ENCODE measurements at regions not wholly inside any gene's neighbourhood (a gene's known extent, or its start where the extent isn't known, plus 50 kb on each side); places are given as distances from the start of the nearest gene placed in this dataset.

- Histone ChIP-seq H3K27me3 (ENCODE audit: control insufficient read depth in 2 of 2, insufficient read depth in 2 of 2, low read length in 2 of 2) (no peaks in the 10 kb centered on the region), H3K9me1 (replicated peaks; ENCODE audit: control insufficient read depth, extremely low read depth, insufficient read depth, low read length) (no peaks in the 10 kb centered on the region), H3K79me2 (ENCODE audit: control insufficient read depth, insufficient read depth, low read length) (no peaks in the 10 kb centered on the region), H3K9me3 (replicated peaks; ENCODE audit: control insufficient read depth, insufficient read depth, low read length) (no peaks in the 10 kb centered on the region), H3K4me1 (ENCODE audit: control insufficient read depth, extremely low read depth, insufficient read depth, low read length) (no peaks in the 10 kb centered on the region), H3K4me2 (ENCODE audit: insufficient read depth, low read length) (no peak overlapping the region), H3K27ac (ENCODE audit: insufficient read depth, low read depth, low read length) (no peak overlapping the region), H2AFZ (ENCODE audit: low read depth, low read length) (no peak overlapping the region), H3K36me3 (ENCODE audit: control insufficient read depth in 2 of 2, extremely low read depth in 1 of 2, insufficient read depth in 2 of 2, low read length in 2 of 2) (no peaks in the 10 kb centered on the region), H3K9ac (replicated peaks; ENCODE audit: extremely low read depth, insufficient read depth, low read length) (no peak overlapping the region), H3K4me3 (replicated peaks in 1 of 3; ENCODE audit: insufficient read depth in 1 of 3, low read depth in 1 of 3, low read length in 3 of 3) (no peak overlapping the region), H4K20me1 (replicated peaks; ENCODE audit: control insufficient read depth, extremely low read depth, insufficient read depth, low read length) (no peaks in the 10 kb centered on the region)
- BruUV-seq (replicated peaks) = no TSS peak
- dilution Hi-C loops (cut with MboI; ENCODE audit: extremely low pct_ligation_motif_present, low sequenced_read_pairs) = no loop called here
- intact Hi-C loops (cut with micrococcal nuclease) = no loop called here
- ChIA-PET CTCF (no interaction called here), POLR2A (no interaction called here)
- FAIRE-seq = no peak
- TF ChIP-seq JUN (IDR thresholded peaks at IDR 0.05; ENCODE audit: borderline replicate concordance, insufficient read depth, insufficient read length, low read depth) (no peak), MYC (IDR thresholded peaks at IDR 0.05; ENCODE audit: low read depth, low read length) (no peak), POLR2AphosphoS5 (IDR thresholded peaks at IDR 0.05; ENCODE audit: insufficient read depth, low read depth, low read length) (no peak), GATA2 (IDR thresholded peaks at IDR 0.05; ENCODE audit: insufficient read depth, insufficient read length, low read depth, low read length) (no peak), POLR2A (IDR thresholded peaks at IDR 0.05; ENCODE audit: low read depth, low read length) (no peak), EZH2 (IDR thresholded peaks at IDR 0.05; ENCODE audit: borderline replicate concordance, low read depth, low read length, severe bottlenecking) (no peak), FOS (IDR thresholded peaks at IDR 0.05; ENCODE audit: borderline replicate concordance, insufficient read depth, low read length) (no peak)
- TF ChIP-seq, protein P1, sequence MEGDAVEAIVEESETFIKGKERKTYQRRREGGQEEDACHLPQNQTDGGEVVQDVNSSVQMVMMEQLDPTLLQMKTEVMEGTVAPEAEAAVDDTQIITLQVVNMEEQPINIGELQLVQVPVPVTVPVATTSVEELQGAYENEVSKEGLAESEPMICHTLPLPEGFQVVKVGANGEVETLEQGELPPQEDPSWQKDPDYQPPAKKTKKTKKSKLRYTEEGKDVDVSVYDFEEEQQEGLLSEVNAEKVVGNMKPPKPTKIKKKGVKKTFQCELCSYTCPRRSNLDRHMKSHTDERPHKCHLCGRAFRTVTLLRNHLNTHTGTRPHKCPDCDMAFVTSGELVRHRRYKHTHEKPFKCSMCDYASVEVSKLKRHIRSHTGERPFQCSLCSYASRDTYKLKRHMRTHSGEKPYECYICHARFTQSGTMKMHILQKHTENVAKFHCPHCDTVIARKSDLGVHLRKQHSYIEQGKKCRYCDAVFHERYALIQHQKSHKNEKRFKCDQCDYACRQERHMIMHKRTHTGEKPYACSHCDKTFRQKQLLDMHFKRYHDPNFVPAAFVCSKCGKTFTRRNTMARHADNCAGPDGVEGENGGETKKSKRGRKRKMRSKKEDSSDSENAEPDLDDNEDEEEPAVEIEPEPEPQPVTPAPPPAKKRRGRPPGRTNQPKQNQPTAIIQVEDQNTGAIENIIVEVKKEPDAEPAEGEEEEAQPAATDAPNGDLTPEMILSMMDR (IDR thresholded peaks at IDR 0.05; ENCODE audit: extremely low read depth in 1 of 2, insufficient read depth in 1 of 2, low read depth in 1 of 2, low read length in 2 of 2) = no peak
- TF ChIP-seq, protein P2, sequence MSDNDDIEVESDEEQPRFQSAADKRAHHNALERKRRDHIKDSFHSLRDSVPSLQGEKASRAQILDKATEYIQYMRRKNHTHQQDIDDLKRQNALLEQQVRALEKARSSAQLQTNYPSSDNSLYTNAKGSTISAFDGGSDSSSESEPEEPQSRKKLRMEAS (IDR thresholded peaks at IDR 0.05; ENCODE audit: insufficient read depth, insufficient read length) = no peak
- no peak for DNase-seq (ENCODE audit: low read depth, low spot score)
Measured at GRCh38 chr14:96964726-96965415, 167.7 kb downstream of the VRK1 start.
